ENCODE measurements at regions not wholly inside any gene's neighbourhood (a gene's known extent, or its start where the extent isn't known, plus 50 kb on each side); places are given as distances from the start of the nearest gene placed in this dataset.

GRCh38 chr10:33809732-33810131, 475.3 kb upstream of the NRP1 start:
- no peak overlapping the region for H3K9ac ChIP-seq
- H3K36me3 ChIP-seq (ENCODE audit: low read depth) = no peaks in the 10 kb centered on the region
- WGBS, 2 experiments (ENCODE audit: low coverage in 1 of 2, low lambda C conversion rate in 2 of 2, missing lambda C conversion rate in 2 of 2) = 80 to 85% methylated on average over 3 of the region's 3 CpGs
- no peak overlapping the region for H2AFZ ChIP-seq
- no peak overlapping the region for H3K27ac ChIP-seq
- no peaks in the 10 kb centered on the region for H3K4me1 ChIP-seq (ENCODE audit: insufficient read depth)
- H4K20me1 ChIP-seq (ENCODE audit: insufficient read depth) = no peaks in the 10 kb centered on the region
- in situ Hi-C loops (cut with MboI) = no loop called here
- H3K4me3 ChIP-seq = no peak overlapping the region
- no peaks in the 10 kb centered on the region for H3K9me3 ChIP-seq (ENCODE audit: low read depth)
- H3K4me2 ChIP-seq (ENCODE audit: unreplicated experiment) = no peak overlapping the region
- no peak for DNase-seq
- TF ChIP-seq EZH2phosphoT487 (IDR thresholded peaks at IDR 0.05; ENCODE audit: insufficient read depth, low read depth) = no peak
- TF ChIP-seq EZH2 (IDR thresholded peaks at IDR 0.05; ENCODE audit: insufficient read depth, poor library complexity, severe bottlenecking) = no peak
- H3K27me3 ChIP-seq (replicated peaks; ENCODE audit: insufficient read depth) = no peaks in the 10 kb centered on the region
- H3F3A ChIP-seq (ENCODE audit: insufficient read depth) = no peaks in the 10 kb centered on the region
- H3K79me2 ChIP-seq (ENCODE audit: insufficient read depth) = no peaks in the 10 kb centered on the region
- no peaks in the 10 kb centered on the region for H3K9me2 ChIP-seq (ENCODE audit: insufficient read depth)

GRCh38 chr10:33808475-33808874, 474.0 kb upstream of the NRP1 start:
- no peak overlapping the region for H3K4me3 ChIP-seq
- no peak for TF ChIP-seq EZH2phosphoT487 (IDR thresholded peaks at IDR 0.05; ENCODE audit: insufficient read depth, low read depth)
- TF ChIP-seq EZH2 (IDR thresholded peaks at IDR 0.05; ENCODE audit: insufficient read depth, poor library complexity, severe bottlenecking) = no peak

GRCh38 chr10:33807531-33808359, 473.3 kb upstream of the NRP1 start:
- H2AFZ ChIP-seq = no peak overlapping the region
- H3K9ac ChIP-seq = no peak overlapping the region
- TF ChIP-seq EZH2phosphoT487 (IDR thresholded peaks at IDR 0.05; ENCODE audit: insufficient read depth, low read depth) (no peak), EZH2 (IDR thresholded peaks at IDR 0.05; ENCODE audit: insufficient read depth, poor library complexity, severe bottlenecking) (no peak)
- 83 to 85% methylated on average over 11 of the region's 11 CpGs for WGBS, 2 experiments (ENCODE audit: low coverage in 1 of 2, low lambda C conversion rate in 2 of 2, missing lambda C conversion rate in 2 of 2)
- H3K36me3 ChIP-seq (ENCODE audit: low read depth) = no peaks in the 10 kb centered on the region
- H3K4me3 ChIP-seq = no peak overlapping the region
- H3K27ac ChIP-seq = no peak overlapping the region
- H3K4me1 ChIP-seq (ENCODE audit: insufficient read depth) = no peaks in the 10 kb centered on the region
- no peaks in the 10 kb centered on the region for H3K27me3 ChIP-seq (replicated peaks; ENCODE audit: insufficient read depth)
- H4K20me1 ChIP-seq (ENCODE audit: insufficient read depth) = no peaks in the 10 kb centered on the region
- H3F3A ChIP-seq (ENCODE audit: insufficient read depth) = no peaks in the 10 kb centered on the region
- no peaks in the 10 kb centered on the region for H3K79me2 ChIP-seq (ENCODE audit: insufficient read depth)
- H3K9me2 ChIP-seq (ENCODE audit: insufficient read depth) = no peaks in the 10 kb centered on the region
- H3K9me3 ChIP-seq (ENCODE audit: low read depth) = no peaks in the 10 kb centered on the region
- no peak overlapping the region for H3K4me2 ChIP-seq (ENCODE audit: unreplicated experiment)
- in situ Hi-C loops (cut with MboI) = no loop called here
- DNase-seq = no peak

More at GRCh38 chr10:33808475-33808874, 474.0 kb upstream of the NRP1 start:
- Histone ChIP-seq H2AFZ (no peak overlapping the region), H3K27ac (no peak overlapping the region), H4K20me1 (ENCODE audit: insufficient read depth) (no peaks in the 10 kb centered on the region), H3K9me3 (ENCODE audit: low read depth) (no peaks in the 10 kb centered on the region), H3K9ac (no peak overlapping the region), H3K79me2 (ENCODE audit: insufficient read depth) (no peaks in the 10 kb centered on the region), H3K9me2 (ENCODE audit: insufficient read depth) (no peaks in the 10 kb centered on the region), H3K4me2 (ENCODE audit: unreplicated experiment) (no peak overlapping the region), H3K36me3 (ENCODE audit: low read depth) (no peaks in the 10 kb centered on the region), H3K27me3 (replicated peaks; ENCODE audit: insufficient read depth) (no peaks in the 10 kb centered on the region), H3K4me1 (ENCODE audit: insufficient read depth) (no peaks in the 10 kb centered on the region), H3F3A (ENCODE audit: insufficient read depth) (no peaks in the 10 kb centered on the region)
- in situ Hi-C loops (cut with MboI) = no loop called here
- 79 to 84% methylated on average over 9 of the region's 9 CpGs for WGBS, 2 experiments (ENCODE audit: low coverage in 1 of 2, low lambda C conversion rate in 2 of 2, missing lambda C conversion rate in 2 of 2)
- DNase-seq = no peak

- WGBS, 2 experiments (ENCODE audit: low coverage in 1 of 2, low lambda C conversion rate in 2 of 2, missing lambda C conversion rate in 2 of 2) = 85 to 88% methylated on average over 2 of the region's 2 CpGs
- H3K4me2 ChIP-seq (ENCODE audit: unreplicated experiment) = no peak overlapping the region
- no peak for TF ChIP-seq EZH2 (IDR thresholded peaks at IDR 0.05; ENCODE audit: insufficient read depth, poor library complexity, severe bottlenecking)
- TF ChIP-seq EZH2phosphoT487 (IDR thresholded peaks at IDR 0.05; ENCODE audit: insufficient read depth, low read depth) = no peak
These were observed 471.4 kb upstream of the NRP1 start for GRCh38 chr10:33805831-33806230.

More at GRCh38 chr10:33805831-33806230, 471.4 kb upstream of the NRP1 start:
- Histone ChIP-seq H3K9ac (no peak overlapping the region), H2AFZ (no peak overlapping the region), H3K4me3 (no peak overlapping the region), H3K27ac (no peak overlapping the region), H3K4me1 (ENCODE audit: insufficient read depth) (no peaks in the 10 kb centered on the region), H4K20me1 (ENCODE audit: insufficient read depth) (no peaks in the 10 kb centered on the region), H3K79me2 (ENCODE audit: insufficient read depth) (no peaks in the 10 kb centered on the region), H3K36me3 (ENCODE audit: low read depth) (no peaks in the 10 kb centered on the region), H3K9me3 (ENCODE audit: low read depth) (no peaks in the 10 kb centered on the region), H3F3A (ENCODE audit: insufficient read depth) (no peaks in the 10 kb centered on the region), H3K27me3 (replicated peaks; ENCODE audit: insufficient read depth) (no peaks in the 10 kb centered on the region), H3K9me2 (ENCODE audit: insufficient read depth) (no peaks in the 10 kb centered on the region)
- in situ Hi-C loops (cut with MboI) = no loop called here
- DNase-seq = no peak
